Endothelial cell of umbilical vein (primary cell): ENCODE measurements at regions not wholly inside any gene's neighbourhood (a gene's known extent, or its start where the extent isn't known, plus 50 kb on each side); places are given as distances from the start of the nearest gene placed in this dataset.

ENCODE experiments used
- BruUV-seq: library from RNA; stranded (reverse); fragments of 400-500 nt; replicated peaks from 2 replicates; lab custom pipeline; 2021; lab: Mats Ljungman, UMichigan
- CTCF ChIA-PET: fragments of 300-600, 350-600 bp; sonication (Branson Sonifier 250); formaldehyde crosslinking; loops from one replicate; lab custom pipeline; 2021; ENCODE audit warnings: antibody characterized with exemption, inconsistent platforms; lab: Charles Lee
- POLR2A ChIA-PET: fragments of 300-600, 350-600 bp; sonication (Branson Sonifier 250); formaldehyde crosslinking; loops from one replicate; lab custom pipeline; 2021; ENCODE audit warnings: antibody characterized with exemption, inconsistent platforms; lab: Charles Lee
- DNase-seq: peaks from one replicate; pipeline ENCODE4 v3.0.0-alpha.2; 2011; ENCODE audit warnings: low read depth, low spot score
- FAIRE-seq: peaks from 2 replicates; lab custom pipeline; 2011; peaks lifted over from hg19 to GRCh38; lab: Jason Lieb, UNC
- H2AFZ ChIP-seq: 2 replicates; pipeline ENCODE4 v1.6.0; 2012; ENCODE audit warnings: low read depth, low read length, control low read depth, inconsistent platforms
- H3K27ac ChIP-seq: 2 replicates; pipeline ENCODE4 v1.5.1; 2011; ENCODE audit warnings: low read depth, mild to moderate bottlenecking, control low read depth, low read length, moderate library complexity; ENCODE audit not compliant: insufficient read depth
- H3K27me3 ChIP-seq, 2 experiments: 2 replicates each; pipeline versions ENCODE4 v1.6.0 to v1.6.1; 2011; ENCODE audit warnings: low read length in 2 of 2, mixed read lengths in 1 of 2; ENCODE audit not compliant: control insufficient read depth in 2 of 2, insufficient read depth in 2 of 2
- H3K36me3 ChIP-seq, 2 experiments: 2 replicates in 1 of 2; 3 replicates in 1 of 2; pipeline ENCODE4 v1.5.1; 2011; ENCODE audit warnings: low read length in 2 of 2, mild to moderate bottlenecking in 1 of 2, moderate library complexity in 1 of 2; ENCODE audit not compliant: control insufficient read depth in 2 of 2, insufficient read depth in 2 of 2; ENCODE audit errors: extremely low read depth in 1 of 2
- H3K4me1 ChIP-seq: 3 replicates; pipeline ENCODE4 v1.5.1; 2011; ENCODE audit warnings: mild to moderate bottlenecking, low read length; ENCODE audit not compliant: control insufficient read depth, insufficient read depth; ENCODE audit errors: extremely low read depth
- H3K4me2 ChIP-seq: 2 replicates; pipeline ENCODE4 v1.6.1; 2011; ENCODE audit warnings: low read length, control low read depth, mixed read lengths; ENCODE audit not compliant: insufficient read depth
- H3K4me3 ChIP-seq, 3 experiments: fragments of 200-600 bp in 1 of 3; sonication (generic), shearing (Covaris generic) in 1 of 3; replicated peaks in 1 of 3; 2 replicates each; pipeline ENCODE4 v1.5.1; 2011 to 2016; ENCODE audit warnings: control low read depth in 3 of 3, low read length in 3 of 3, mild to moderate bottlenecking in 2 of 3, inconsistent platforms in 1 of 3, low read depth in 1 of 3, moderate library complexity in 1 of 3; ENCODE audit not compliant: insufficient read depth in 1 of 3
- H3K79me2 ChIP-seq: 2 replicates; pipeline ENCODE4 v1.6.0; 2012; ENCODE audit warnings: low read length, inconsistent platforms; ENCODE audit not compliant: control insufficient read depth, insufficient read depth
- H3K9ac ChIP-seq: replicated peaks from 2 replicates; pipeline ENCODE3; 2011; ENCODE audit warnings: low read length, control low read depth; ENCODE audit not compliant: insufficient read depth; ENCODE audit errors: extremely low read depth
- H3K9me1 ChIP-seq: replicated peaks from 3 replicates; pipeline ENCODE4 v1.6.0; 2011; ENCODE audit warnings: mild to moderate bottlenecking, low read length; ENCODE audit not compliant: control insufficient read depth, insufficient read depth; ENCODE audit errors: extremely low read depth
- H3K9me3 ChIP-seq: replicated peaks from 2 replicates; pipeline ENCODE4 v1.5.1; 2012; ENCODE audit warnings: low read length, inconsistent platforms; ENCODE audit not compliant: control insufficient read depth, insufficient read depth
- H4K20me1 ChIP-seq: replicated peaks from 2 replicates; pipeline ENCODE3; 2011; ENCODE audit warnings: mild to moderate bottlenecking, low read length; ENCODE audit not compliant: control insufficient read depth, insufficient read depth; ENCODE audit errors: extremely low read depth
- EZH2 ChIP-seq: IDR thresholded peaks from 2 replicates; pipeline ENCODE4 v1.6.1; 2012; ENCODE audit warnings: borderline replicate concordance, low read depth, mild to moderate bottlenecking, moderate library complexity, low read length, inconsistent platforms; ENCODE audit not compliant: severe bottlenecking
- FOS ChIP-seq: IDR thresholded peaks from 2 replicates; pipeline ENCODE4 v1.6.1; 2011; ENCODE audit warnings: mild to moderate bottlenecking, low read length, moderate library complexity, borderline replicate concordance; ENCODE audit not compliant: insufficient read depth
- GATA2 ChIP-seq: IDR thresholded peaks from 2 replicates; pipeline ENCODE4 v1.7.0; 2011; ENCODE audit warnings: low read depth, mild to moderate bottlenecking, moderate library complexity, mixed read lengths, low read length; ENCODE audit not compliant: insufficient read length, insufficient read depth
- JUN ChIP-seq: IDR thresholded peaks from 2 replicates; pipeline ENCODE4 v1.6.1; 2011; ENCODE audit warnings: borderline replicate concordance, low read depth; ENCODE audit not compliant: insufficient read length, insufficient read depth
- MAX ChIP-seq: IDR thresholded peaks from 2 replicates; pipeline ENCODE4 v1.6.1; 2011; ENCODE audit not compliant: insufficient read depth, insufficient read length
- MYC ChIP-seq: IDR thresholded peaks from one replicate; pipeline ENCODE4 v1.6.1; 2011; ENCODE audit warnings: mild to moderate bottlenecking, low read depth, low read length
- POLR2A ChIP-seq: IDR thresholded peaks from 2 replicates; pipeline ENCODE4 v1.6.1; 2012; ENCODE audit warnings: low read depth, mild to moderate bottlenecking, control low read depth, low read length
- POLR2AphosphoS5 ChIP-seq: IDR thresholded peaks from 2 replicates; pipeline ENCODE4 v1.6.1; 2012; ENCODE audit warnings: low read depth, mild to moderate bottlenecking, control low read depth, low read length, moderate library complexity; ENCODE audit not compliant: insufficient read depth
- dilution Hi-C: fragments of 300-500 bp; cut with MboI; formaldehyde crosslinking; loops from one replicate; pipeline ENCODE4 v1.15.0; 2019; ENCODE audit warnings: low sequenced_read_pairs; ENCODE audit not compliant: extremely low pct_ligation_motif_present
- intact Hi-C: fragments of 100-400 bp; cut with micrococcal nuclease; formaldehyde crosslinking; loops from one replicate; pipeline ENCODE4 v1.10.0; 2022
- TF ChIP-seq, protein P1 (sequence below), 2 donors: IDR thresholded peaks; 1 replicate in 1 of 2; 2 replicates in 1 of 2; pipeline ENCODE4 v1.5.1; 2011; ENCODE audit warnings: low read length in 2 of 2, mild to moderate bottlenecking in 2 of 2, moderate library complexity in 2 of 2, control low read depth in 1 of 2, inconsistent platforms in 1 of 2, low read depth in 1 of 2; ENCODE audit not compliant: insufficient read depth in 1 of 2; ENCODE audit errors: extremely low read depth in 1 of 2

- ChIA-PET POLR2A (no interaction called here), CTCF (no interaction called here)
- no peaks in the 10 kb centered on the region for H3K27me3 ChIP-seq
- H3K4me3 ChIP-seq, result no peak overlapping the region
- no peak for FAIRE-seq
- intact Hi-C loops (no loop called here), dilution Hi-C loops (no loop called here)
- H3K36me3 ChIP-seq, result no peaks in the 10 kb centered on the region
- H3K79me2 ChIP-seq, result no peaks in the 10 kb centered on the region
- no peak overlapping the region for H3K27ac ChIP-seq
- H2AFZ ChIP-seq, result no peak overlapping the region
- H3K4me2 ChIP-seq, result no peak overlapping the region
- DNase-seq, result no peak
- H3K4me1 ChIP-seq, result no peaks in the 10 kb centered on the region
- H4K20me1 ChIP-seq, result no peaks in the 10 kb centered on the region
- TF ChIP-seq JUN, result no peak
- TF ChIP-seq EZH2, result no peak
- TF ChIP-seq FOS, result no peak
- TF ChIP-seq GATA2, result no peak
- TF ChIP-seq POLR2A, result no peak
- TF ChIP-seq POLR2AphosphoS5, result no peak
- TF ChIP-seq, protein P1, sequence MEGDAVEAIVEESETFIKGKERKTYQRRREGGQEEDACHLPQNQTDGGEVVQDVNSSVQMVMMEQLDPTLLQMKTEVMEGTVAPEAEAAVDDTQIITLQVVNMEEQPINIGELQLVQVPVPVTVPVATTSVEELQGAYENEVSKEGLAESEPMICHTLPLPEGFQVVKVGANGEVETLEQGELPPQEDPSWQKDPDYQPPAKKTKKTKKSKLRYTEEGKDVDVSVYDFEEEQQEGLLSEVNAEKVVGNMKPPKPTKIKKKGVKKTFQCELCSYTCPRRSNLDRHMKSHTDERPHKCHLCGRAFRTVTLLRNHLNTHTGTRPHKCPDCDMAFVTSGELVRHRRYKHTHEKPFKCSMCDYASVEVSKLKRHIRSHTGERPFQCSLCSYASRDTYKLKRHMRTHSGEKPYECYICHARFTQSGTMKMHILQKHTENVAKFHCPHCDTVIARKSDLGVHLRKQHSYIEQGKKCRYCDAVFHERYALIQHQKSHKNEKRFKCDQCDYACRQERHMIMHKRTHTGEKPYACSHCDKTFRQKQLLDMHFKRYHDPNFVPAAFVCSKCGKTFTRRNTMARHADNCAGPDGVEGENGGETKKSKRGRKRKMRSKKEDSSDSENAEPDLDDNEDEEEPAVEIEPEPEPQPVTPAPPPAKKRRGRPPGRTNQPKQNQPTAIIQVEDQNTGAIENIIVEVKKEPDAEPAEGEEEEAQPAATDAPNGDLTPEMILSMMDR (IDR thresholded peaks at IDR 0.05; ENCODE audit: extremely low read depth in 1 of 2, insufficient read depth in 1 of 2, low read depth in 1 of 2, low read length in 2 of 2), result no peak
- TF ChIP-seq MAX, result no peak
- TF ChIP-seq MYC, result no peak
- H3K9me1 ChIP-seq, result no peaks in the 10 kb centered on the region
- BruUV-seq, result no TSS peak
- peaks cover 2% of the 10 kb centered on the region for H3K9me3 ChIP-seq
- H3K9ac ChIP-seq, result no peak overlapping the region
Measured at GRCh38 chr10:109030581-109031210, 892.6 kb downstream of the XPNPEP1 start.
